ENCODE measurements at regions not wholly inside any gene's neighbourhood (a gene's known extent, or its start where the extent isn't known, plus 50 kb on each side); places are given as distances from the start of the nearest gene placed in this dataset.

DNA sequence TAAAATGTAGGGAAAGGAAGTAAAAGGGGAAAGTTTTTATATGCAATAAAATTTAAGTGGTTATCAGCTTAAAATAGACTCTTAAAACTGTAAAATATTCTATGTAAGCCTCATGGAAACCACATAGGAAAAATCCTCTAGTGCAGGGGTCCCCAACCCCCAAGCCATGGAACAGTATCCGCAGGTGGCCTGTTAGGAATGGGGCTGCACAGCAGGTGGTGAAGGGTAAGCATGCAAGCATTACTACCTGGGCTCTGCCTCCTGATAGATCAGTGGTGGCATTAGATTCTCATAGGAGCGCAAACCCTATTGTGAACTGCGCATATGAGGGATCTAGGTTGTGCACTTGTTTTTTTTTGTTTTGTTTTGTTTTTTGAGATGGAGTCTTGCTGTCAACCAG lies 1409.3 kb upstream of the CDH2 start:
- intact Hi-C loops (cut with micrococcal nuclease) = no loop called here
- DNase-seq (no peak), ATAC-seq (ENCODE audit: low read depth) (no peak)
- TF ChIP-seq, protein P1, sequence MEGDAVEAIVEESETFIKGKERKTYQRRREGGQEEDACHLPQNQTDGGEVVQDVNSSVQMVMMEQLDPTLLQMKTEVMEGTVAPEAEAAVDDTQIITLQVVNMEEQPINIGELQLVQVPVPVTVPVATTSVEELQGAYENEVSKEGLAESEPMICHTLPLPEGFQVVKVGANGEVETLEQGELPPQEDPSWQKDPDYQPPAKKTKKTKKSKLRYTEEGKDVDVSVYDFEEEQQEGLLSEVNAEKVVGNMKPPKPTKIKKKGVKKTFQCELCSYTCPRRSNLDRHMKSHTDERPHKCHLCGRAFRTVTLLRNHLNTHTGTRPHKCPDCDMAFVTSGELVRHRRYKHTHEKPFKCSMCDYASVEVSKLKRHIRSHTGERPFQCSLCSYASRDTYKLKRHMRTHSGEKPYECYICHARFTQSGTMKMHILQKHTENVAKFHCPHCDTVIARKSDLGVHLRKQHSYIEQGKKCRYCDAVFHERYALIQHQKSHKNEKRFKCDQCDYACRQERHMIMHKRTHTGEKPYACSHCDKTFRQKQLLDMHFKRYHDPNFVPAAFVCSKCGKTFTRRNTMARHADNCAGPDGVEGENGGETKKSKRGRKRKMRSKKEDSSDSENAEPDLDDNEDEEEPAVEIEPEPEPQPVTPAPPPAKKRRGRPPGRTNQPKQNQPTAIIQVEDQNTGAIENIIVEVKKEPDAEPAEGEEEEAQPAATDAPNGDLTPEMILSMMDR (IDR thresholded peaks at IDR 0.05) = no peak
- no peaks in the 10 kb centered on the region for H3K36me3 Mint-ChIP-seq (ENCODE audit: low read depth)
- CTCF ChIA-PET = no interaction called here
- H3K9me3 Mint-ChIP-seq = peaks cover 2% of the 10 kb centered on the region
- H3K4me1 Mint-ChIP-seq = no peaks in the 10 kb centered on the region
- POLR2A ChIA-PET = no interaction called here
- H3K27ac Mint-ChIP-seq = no peak overlapping the region
- H3K4me3 Mint-ChIP-seq = no peak overlapping the region
- H3K27me3 Mint-ChIP-seq = no peaks in the 10 kb centered on the region

DNA sequence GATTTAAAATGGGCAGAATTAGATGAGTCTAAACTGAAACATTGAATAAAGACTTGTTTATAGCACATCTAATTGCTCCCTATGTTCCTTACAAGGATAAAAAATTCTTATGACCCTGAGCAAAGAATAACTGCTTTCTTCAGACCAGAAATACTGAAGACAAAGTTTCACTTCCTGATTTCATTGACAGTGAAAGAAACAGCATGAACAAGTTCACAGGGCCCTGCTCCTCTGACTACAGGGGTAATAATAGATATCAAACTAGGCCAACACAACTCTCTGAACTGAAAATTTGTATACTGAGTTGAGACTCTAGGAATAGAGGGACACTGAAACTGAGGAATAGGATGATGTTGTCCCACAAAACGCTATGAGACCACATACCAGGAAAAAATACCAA lies 1383.3 kb upstream of the CDH2 start:
- TF ChIP-seq, protein P1 (IDR thresholded peaks at IDR 0.05) = no peak
- Mint-ChIP-seq H3K27ac (no peak overlapping the region), H3K36me3 (ENCODE audit: low read depth) (no peaks in the 10 kb centered on the region), H3K4me1 (no peaks in the 10 kb centered on the region), H3K9me3 (no peaks in the 10 kb centered on the region), H3K27me3 (no peaks in the 10 kb centered on the region), H3K4me3 (no peak overlapping the region)
- ChIA-PET POLR2A (no interaction called here), CTCF (no interaction called here)
- ATAC-seq (ENCODE audit: low read depth) = no peak
- intact Hi-C loops (cut with micrococcal nuclease) = no loop called here
- DNase-seq = no peak

DNA sequence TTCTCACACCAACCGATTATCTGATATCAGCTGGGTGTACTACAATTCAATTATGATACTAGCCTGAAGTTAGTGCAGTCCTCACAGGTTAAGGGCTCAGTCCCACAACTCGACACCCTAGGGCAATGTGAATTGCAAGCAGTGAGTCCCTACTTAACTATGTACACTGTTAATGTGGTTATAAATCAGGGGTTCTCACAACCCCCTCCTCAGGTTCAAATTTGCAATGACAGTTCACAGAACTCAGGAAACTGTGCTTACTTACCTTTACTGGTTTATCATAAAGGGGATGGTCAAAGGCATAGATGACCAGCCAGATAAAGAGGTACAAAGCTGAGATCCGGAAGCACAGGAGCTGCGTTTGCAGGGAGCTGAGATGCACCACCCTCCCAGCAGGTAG lies 1379.1 kb upstream of the CDH2 start:
- DNase-seq = no peak
- ChIA-PET POLR2A (no interaction called here), CTCF (no interaction called here)
- no peaks in the 10 kb centered on the region for H3K9me3 Mint-ChIP-seq
- intact Hi-C loops (cut with micrococcal nuclease) = no loop called here
- no peak overlapping the region for H3K27ac Mint-ChIP-seq
- TF ChIP-seq, protein P1 (IDR thresholded peaks at IDR 0.05) = no peak
- no peak overlapping the region for H3K4me3 Mint-ChIP-seq
- H3K27me3 Mint-ChIP-seq = no peaks in the 10 kb centered on the region
- ATAC-seq (ENCODE audit: low read depth) = no peak
- H3K36me3 Mint-ChIP-seq (ENCODE audit: low read depth) = no peaks in the 10 kb centered on the region
- no peaks in the 10 kb centered on the region for H3K4me1 Mint-ChIP-seq

DNA sequence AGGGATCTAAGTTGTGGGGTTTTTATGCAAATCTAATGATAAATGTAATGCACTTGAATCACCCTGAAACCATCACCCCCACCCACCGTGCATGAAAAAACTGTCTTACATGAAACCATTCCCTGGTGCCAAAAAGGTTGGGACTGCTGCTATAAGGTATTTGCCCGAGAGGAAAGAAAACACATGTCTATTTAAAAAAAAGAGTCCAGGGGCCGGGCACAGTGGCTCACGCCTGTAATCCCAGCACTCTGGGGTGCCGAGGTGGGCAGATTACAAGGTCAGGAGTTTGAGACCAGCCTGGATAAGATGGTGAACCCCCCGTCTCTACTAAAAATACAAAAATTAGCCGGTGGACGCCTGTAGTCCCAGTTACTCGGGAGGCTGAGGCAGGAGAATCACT lies 1372.8 kb upstream of the CDH2 start:
- ATAC-seq (ENCODE audit: low read depth) (no peak), DNase-seq (no peak)
- intact Hi-C loops (cut with micrococcal nuclease) = no loop called here
- no peaks in the 10 kb centered on the region for H3K36me3 Mint-ChIP-seq (ENCODE audit: low read depth)
- peaks cover 2% of the 10 kb centered on the region for H3K9me3 Mint-ChIP-seq
- H3K4me1 Mint-ChIP-seq = no peaks in the 10 kb centered on the region
- H3K4me3 Mint-ChIP-seq = no peak overlapping the region
- TF ChIP-seq, protein P1 (IDR thresholded peaks at IDR 0.05) = no peak
- H3K27me3 Mint-ChIP-seq = no peaks in the 10 kb centered on the region
- no peak overlapping the region for H3K27ac Mint-ChIP-seq
- CTCF ChIA-PET = no interaction called here
- POLR2A ChIA-PET = no interaction called here

DNA sequence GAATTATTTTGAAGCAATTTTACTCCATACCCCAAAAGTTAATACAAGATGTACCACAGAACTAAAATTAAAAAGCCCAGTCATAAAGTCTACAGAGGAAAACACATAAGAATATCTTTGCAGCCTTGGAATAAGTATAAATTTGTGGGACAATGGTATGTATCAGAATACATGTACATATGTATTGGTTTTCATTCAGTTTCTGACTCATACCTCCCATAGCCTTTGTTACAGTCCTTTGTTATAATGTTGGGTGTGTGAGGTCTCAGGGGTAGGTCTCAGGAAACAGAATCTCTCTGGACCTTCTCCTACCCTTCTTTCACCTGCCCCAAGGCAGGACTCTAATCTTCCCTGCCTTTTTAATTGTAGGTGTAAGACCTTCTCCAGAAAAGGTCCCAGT lies 1370.7 kb upstream of the CDH2 start:
- ChIA-PET CTCF (no interaction called here), POLR2A (no interaction called here)
- Mint-ChIP-seq H3K4me3 (no peak overlapping the region), H3K27ac (no peak overlapping the region), H3K9me3 (peaks cover 2% of the 10 kb centered on the region), H3K27me3 (no peaks in the 10 kb centered on the region), H3K36me3 (ENCODE audit: low read depth) (no peaks in the 10 kb centered on the region), H3K4me1 (no peaks in the 10 kb centered on the region)
- ATAC-seq (ENCODE audit: low read depth) (no peak), DNase-seq (no peak)
- TF ChIP-seq, protein P1 (IDR thresholded peaks at IDR 0.05) = no peak
- intact Hi-C loops (cut with micrococcal nuclease) = no loop called here
